GM13977 (cell line): ENCODE measurements at regions not wholly inside any gene's neighbourhood (a gene's known extent, or its start where the extent isn't known, plus 50 kb on each side); places are given as distances from the start of the nearest gene placed in this dataset.

Experiments used
- DNase-seq: peaks from one replicate; pipeline ENCODE4 v3.0.0; 2012; ENCODE audit warnings: low spot score
- in situ Hi-C: fragments of 300-500 bp; cut with MboI; formaldehyde crosslinking; loops from one replicate; pipeline ENCODE4 v1.12.0; 2022; ENCODE audit warnings: low sequenced_read_pairs, low pct_unique_long_range_greater_than_20kb, mixed read lengths, inconsistent platforms; ENCODE audit not compliant: unreplicated experiment
- TF ChIP-seq, protein P1 (sequence below): IDR thresholded peaks from 2 replicates; pipeline ENCODE4 v1.5.1; 2012; ENCODE audit warnings: mild to moderate bottlenecking, control low read depth; ENCODE audit not compliant: insufficient read depth; ENCODE audit errors: extremely low read depth, missing control alignments

DNA sequence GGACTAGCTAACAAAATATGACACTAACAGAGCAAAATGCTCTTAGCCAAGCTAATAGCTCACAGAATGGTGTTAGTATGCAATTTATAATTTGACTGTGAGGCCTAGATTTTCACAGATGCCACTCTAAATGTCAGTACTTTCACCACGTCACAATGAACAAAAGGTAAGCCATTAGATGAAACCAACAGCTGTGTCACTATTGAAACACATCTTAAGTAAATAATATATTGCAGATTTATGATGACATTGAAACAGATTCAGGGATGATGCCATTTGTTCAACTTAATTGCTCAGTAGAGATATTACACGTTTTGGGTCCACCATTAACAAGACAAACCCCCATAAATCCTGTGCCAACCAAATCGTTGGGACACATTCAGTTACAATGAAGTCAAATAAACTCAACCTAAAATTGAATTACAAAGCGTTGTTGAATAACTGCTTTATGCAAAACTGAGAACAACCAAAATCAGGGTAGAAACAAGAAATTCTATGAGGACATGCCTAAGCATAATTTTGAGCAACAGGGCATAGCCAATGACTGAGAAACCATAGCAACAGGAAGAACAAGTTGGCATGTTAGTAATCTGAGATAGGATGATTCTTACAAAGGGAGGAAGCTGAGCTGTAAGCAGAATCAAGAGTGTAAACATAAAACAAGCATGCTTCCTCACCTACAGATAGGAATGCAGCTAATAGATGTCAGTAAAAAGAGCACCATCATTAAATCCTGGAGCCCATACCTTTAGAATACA, 85.6 kb upstream of the KHDRBS2 start:
- in situ Hi-C loops: no loop called here
- TF ChIP-seq, protein P1, sequence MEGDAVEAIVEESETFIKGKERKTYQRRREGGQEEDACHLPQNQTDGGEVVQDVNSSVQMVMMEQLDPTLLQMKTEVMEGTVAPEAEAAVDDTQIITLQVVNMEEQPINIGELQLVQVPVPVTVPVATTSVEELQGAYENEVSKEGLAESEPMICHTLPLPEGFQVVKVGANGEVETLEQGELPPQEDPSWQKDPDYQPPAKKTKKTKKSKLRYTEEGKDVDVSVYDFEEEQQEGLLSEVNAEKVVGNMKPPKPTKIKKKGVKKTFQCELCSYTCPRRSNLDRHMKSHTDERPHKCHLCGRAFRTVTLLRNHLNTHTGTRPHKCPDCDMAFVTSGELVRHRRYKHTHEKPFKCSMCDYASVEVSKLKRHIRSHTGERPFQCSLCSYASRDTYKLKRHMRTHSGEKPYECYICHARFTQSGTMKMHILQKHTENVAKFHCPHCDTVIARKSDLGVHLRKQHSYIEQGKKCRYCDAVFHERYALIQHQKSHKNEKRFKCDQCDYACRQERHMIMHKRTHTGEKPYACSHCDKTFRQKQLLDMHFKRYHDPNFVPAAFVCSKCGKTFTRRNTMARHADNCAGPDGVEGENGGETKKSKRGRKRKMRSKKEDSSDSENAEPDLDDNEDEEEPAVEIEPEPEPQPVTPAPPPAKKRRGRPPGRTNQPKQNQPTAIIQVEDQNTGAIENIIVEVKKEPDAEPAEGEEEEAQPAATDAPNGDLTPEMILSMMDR: no peak
- no peak for DNase-seq

DNA sequence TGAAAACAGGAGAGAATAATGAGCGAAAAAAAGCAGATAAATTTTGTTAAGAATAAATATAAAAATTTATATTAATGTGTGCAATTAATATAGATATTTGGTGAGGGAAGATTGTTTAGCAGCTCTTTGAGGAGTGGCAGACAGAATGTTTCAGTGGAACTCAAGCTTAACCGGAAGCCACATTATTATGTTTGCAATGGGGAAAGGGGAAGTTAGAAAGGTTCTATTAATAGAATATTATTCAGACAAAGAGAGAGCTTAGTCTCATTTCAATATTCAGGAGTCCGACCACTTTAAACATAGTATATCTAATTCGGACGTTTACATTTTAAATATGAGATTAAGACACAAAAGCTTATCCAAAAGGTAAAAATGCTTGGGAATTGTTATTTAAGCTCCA, 81.6 kb upstream of the KHDRBS2 start:
- TF ChIP-seq, protein P1: no peak

DNA sequence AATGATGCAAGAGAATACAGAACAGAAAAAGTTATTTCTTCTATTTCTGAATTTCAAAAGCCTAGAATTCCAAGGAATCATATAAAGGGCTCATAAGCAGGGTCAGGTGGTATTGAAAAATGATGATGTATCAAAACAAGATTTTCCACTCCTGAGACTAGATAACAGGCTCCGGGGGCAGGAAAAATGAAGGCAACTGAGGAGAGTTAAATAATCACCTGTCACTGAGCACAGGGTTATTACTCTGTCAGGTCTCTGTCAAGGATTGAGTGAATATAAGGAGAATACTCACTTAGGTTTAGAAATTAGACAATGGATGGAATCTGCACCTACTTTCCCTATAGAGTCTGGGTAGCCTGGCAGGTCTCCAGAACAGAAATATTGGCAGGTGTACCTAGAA, 76.1 kb upstream of the KHDRBS2 start:
- TF ChIP-seq, protein P1: no peak
- in situ Hi-C loops: no loop called here
- no peak for DNase-seq

More for the DNA sequence above, 81.6 kb upstream of the KHDRBS2 start:
- DNase-seq: peak; percentile 8
- in situ Hi-C loops: no loop called here

DNA sequence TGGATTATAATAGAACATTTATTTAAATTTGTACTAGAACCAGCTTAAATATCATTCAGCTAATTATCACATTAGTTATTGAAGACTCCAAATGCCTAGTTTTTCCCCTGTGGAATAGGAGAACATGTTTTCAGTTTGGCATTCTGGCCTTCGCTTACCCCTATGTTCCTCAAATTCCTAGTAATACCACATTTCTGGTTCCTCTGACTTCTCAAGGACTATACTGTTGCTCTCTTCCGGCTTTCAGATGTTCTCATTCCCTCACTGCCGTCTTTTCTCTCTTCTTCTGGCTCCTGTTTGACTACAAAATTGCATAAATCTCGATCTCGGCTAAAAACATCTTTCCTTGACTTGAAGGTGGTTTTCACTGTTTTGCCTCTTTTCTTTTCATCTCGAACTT, 71.8 kb upstream of the KHDRBS2 start:
- in situ Hi-C loops: no loop called here
- TF ChIP-seq, protein P1: no peak

DNA sequence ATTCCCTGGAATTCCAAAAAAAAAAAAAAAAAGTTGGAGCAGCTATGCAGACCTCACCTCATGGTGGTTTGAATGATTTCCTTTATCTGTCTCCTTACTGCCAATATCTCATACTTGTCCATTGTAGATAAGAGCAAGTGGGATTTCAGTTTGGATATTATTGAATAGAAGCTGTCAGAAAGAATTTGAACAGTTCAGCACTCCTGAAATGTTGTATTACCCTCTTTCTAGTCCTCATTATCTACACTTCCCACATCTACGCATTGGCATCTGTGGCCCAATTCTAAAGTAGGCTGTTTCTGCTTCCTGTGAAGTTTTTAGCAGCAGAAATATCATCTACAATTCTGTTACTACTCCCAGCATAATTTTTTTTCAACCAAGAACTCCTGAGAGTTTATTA, 68.2 kb upstream of the KHDRBS2 start:
- in situ Hi-C loops: no loop called here
- no peak for DNase-seq
- TF ChIP-seq, protein P1: no peak

More for the DNA sequence above, 71.8 kb upstream of the KHDRBS2 start:
- DNase-seq: no peak

DNA sequence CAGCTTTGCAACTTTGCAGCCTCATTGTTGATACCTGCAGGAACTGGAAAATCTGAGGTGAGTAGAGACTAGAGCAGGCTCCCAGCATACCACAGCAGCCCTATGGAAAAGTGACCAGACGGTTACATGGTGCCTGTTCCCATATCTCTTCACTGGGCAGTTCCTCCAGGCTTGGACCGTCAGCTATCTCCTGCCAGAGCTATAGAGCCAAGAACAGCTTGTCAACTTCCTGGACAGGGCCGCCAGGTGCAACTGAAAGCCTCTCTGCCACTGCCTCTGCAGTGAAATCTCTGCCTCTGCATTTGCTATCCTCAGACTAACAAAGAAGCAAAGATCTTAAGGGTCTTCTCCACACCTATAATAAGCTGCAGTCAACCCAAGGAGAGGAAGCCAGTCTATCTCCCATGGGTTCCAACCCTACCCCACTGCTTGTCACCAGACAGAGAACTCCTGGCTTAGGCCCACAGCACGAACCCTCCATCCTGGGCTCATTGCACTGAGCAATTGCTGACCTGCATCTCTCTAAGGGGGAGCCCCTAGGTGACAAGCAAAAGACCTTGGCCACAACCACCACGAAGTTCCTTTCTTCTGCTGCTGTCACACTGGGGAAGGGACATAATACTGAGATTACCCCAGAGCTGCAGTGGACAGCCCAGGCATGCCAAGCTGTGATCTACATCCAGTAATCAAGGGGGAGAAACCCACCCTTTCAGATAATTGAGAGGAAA, 60.1 kb upstream of the KHDRBS2 start:
- DNase-seq: no peak
- in situ Hi-C loops: no loop called here
- TF ChIP-seq, protein P1: no peak
